OCI-LY1 (cell line): ENCODE measurements at regions not wholly inside any gene's neighbourhood (a gene's known extent, or its start where the extent isn't known, plus 50 kb on each side); places are given as distances from the start of the nearest gene placed in this dataset.

ENCODE experiments used
- H2AFZ ChIP-seq: fragments of 200-600 bp; sonication (generic), shearing (Covaris generic); 2 replicates; pipeline ENCODE4 v1.6.0; 2014; ENCODE audit warnings: antibody characterized with exemption, mild to moderate bottlenecking, low read length
- H3F3A ChIP-seq: fragments of 200-600 bp; sonication (generic), shearing (Covaris generic); 2 replicates; pipeline ENCODE4 v1.6.0; 2014; ENCODE audit warnings: mild to moderate bottlenecking, antibody characterized with exemption, low read length, moderate library complexity; ENCODE audit not compliant: insufficient read depth
- H3K27ac ChIP-seq: fragments of 200-600 bp; sonication (generic); 2 replicates; pipeline ENCODE4 v1.5.1; 2014; ENCODE audit warnings: low read length, mixed run types, mild to moderate bottlenecking, low read depth; ENCODE audit not compliant: poor library complexity, severe bottlenecking
- H3K27me3 ChIP-seq: fragments of 200-600 bp; sonication (generic); 2 replicates; pipeline ENCODE4 v1.6.0; 2014; ENCODE audit warnings: antibody characterized with exemption, mild to moderate bottlenecking, low read length, moderate library complexity; ENCODE audit not compliant: insufficient read depth
- H3K36me3 ChIP-seq: fragments of 200-600 bp; sonication (generic); 2 replicates; pipeline ENCODE4 v1.6.1; 2014; ENCODE audit warnings: mild to moderate bottlenecking, antibody characterized with exemption, low read length, moderate library complexity, mixed read lengths; ENCODE audit not compliant: insufficient read depth
- H3K4me1 ChIP-seq: fragments of 200-600 bp; sonication (generic); 2 replicates; pipeline ENCODE4 v1.5.1; 2014; ENCODE audit warnings: mild to moderate bottlenecking, low read length, moderate library complexity; ENCODE audit not compliant: insufficient read depth, severe bottlenecking
- H3K4me2 ChIP-seq: fragments of 200-600 bp; sonication (generic), shearing (Covaris generic); 2 replicates; pipeline ENCODE4 v1.6.1; 2014; ENCODE audit warnings: low read length
- H3K4me3 ChIP-seq: fragments of 200-600 bp; sonication (generic); 2 replicates; pipeline ENCODE4 v1.5.1; 2014; ENCODE audit warnings: low read length, low read depth, mild to moderate bottlenecking, mixed read lengths; ENCODE audit not compliant: poor library complexity, severe bottlenecking
- H3K79me2 ChIP-seq: fragments of 200-600 bp; shearing (Covaris generic); 2 replicates; pipeline ENCODE4 v1.6.1; 2016; ENCODE audit warnings: mixed run types, low read length, mixed read lengths; ENCODE audit not compliant: insufficient read depth
- H3K9ac ChIP-seq: fragments of 200-600 bp; sonication (generic), shearing (Covaris generic); 2 replicates; pipeline ENCODE4 v1.6.1; 2014; ENCODE audit warnings: mild to moderate bottlenecking, low read length, mixed read lengths
- H3K9me2 ChIP-seq: fragments of 200-600 bp; sonication (generic), shearing (Covaris generic); 2 replicates; pipeline ENCODE4 v1.6.1; 2014; ENCODE audit warnings: low read depth, mild to moderate bottlenecking, low read length, mixed read lengths
- H3K9me3 ChIP-seq: fragments of 200-600 bp; shearing (Covaris generic); 2 replicates; pipeline ENCODE4 v1.6.1; 2014; ENCODE audit warnings: low read length, mixed read lengths
- H4K20me1 ChIP-seq: fragments of 200-600 bp; sonication (generic), shearing (Covaris generic); 2 replicates; pipeline ENCODE4 v1.6.0; 2016; ENCODE audit warnings: mild to moderate bottlenecking, low read length; ENCODE audit not compliant: insufficient read depth
- CTCF ChIP-seq: fragments of 200-600 bp; sonication (generic), shearing (Covaris generic); IDR thresholded peaks from 2 replicates; pipeline ENCODE4 v1.5.1; 2017; ENCODE audit warnings: mild to moderate bottlenecking, antibody characterized with exemption, low read length, moderate library complexity, mixed read lengths
- EZH2 ChIP-seq: fragments of 200-600 bp; sonication (generic), shearing (Covaris generic); IDR thresholded peaks from 2 replicates; pipeline ENCODE4 v1.8.0; 2017; ENCODE audit warnings: borderline replicate concordance, mixed run types, mild to moderate bottlenecking, antibody characterized with exemption, low read length, moderate library complexity, mixed read lengths

- no peaks in the 10 kb centered on the region for H3K36me3 ChIP-seq
- H3K9me2 ChIP-seq, result no peaks in the 10 kb centered on the region
- H2AFZ ChIP-seq, result no peak overlapping the region
- H3K4me1 ChIP-seq, result no peaks in the 10 kb centered on the region
- no peak overlapping the region for H3K9ac ChIP-seq
- H3K79me2 ChIP-seq, result no peaks in the 10 kb centered on the region
- H3K27ac ChIP-seq, result no peak overlapping the region
- no peaks in the 10 kb centered on the region for H3K9me3 ChIP-seq
- H3F3A ChIP-seq, result no peaks in the 10 kb centered on the region
- no peak overlapping the region for H3K4me3 ChIP-seq
- no peaks in the 10 kb centered on the region; the same call in 1 of the 2 replicates for H3K27me3 ChIP-seq
- TF ChIP-seq CTCF (no peak), EZH2 (no peak)
- no peaks in the 10 kb centered on the region for H4K20me1 ChIP-seq
- H3K4me2 ChIP-seq, result no peak overlapping the region
These were observed 101.5 kb downstream of the VAPA start for GRCh38 chr18:10015288-10015701.

- no peak for TF ChIP-seq CTCF
- TF ChIP-seq EZH2, result no peak
- no peak overlapping the region for H2AFZ ChIP-seq
- H3K27me3 ChIP-seq, result no peaks in the 10 kb centered on the region; the same call in 1 of the 2 replicates
- H3K4me1 ChIP-seq, result no peaks in the 10 kb centered on the region
- no peak overlapping the region for H3K4me3 ChIP-seq
- H3K9ac ChIP-seq, result no peak overlapping the region
- no peak overlapping the region for H3K27ac ChIP-seq
- H3K4me2 ChIP-seq, result no peak overlapping the region
- no peaks in the 10 kb centered on the region for H4K20me1 ChIP-seq
- H3K36me3 ChIP-seq, result no peaks in the 10 kb centered on the region
- no peaks in the 10 kb centered on the region for H3F3A ChIP-seq
- no peaks in the 10 kb centered on the region for H3K9me3 ChIP-seq
- H3K9me2 ChIP-seq, result no peaks in the 10 kb centered on the region
- no peaks in the 10 kb centered on the region for H3K79me2 ChIP-seq
These were observed 102.4 kb downstream of the VAPA start for GRCh38 chr18:10015941-10016819.

- Histone ChIP-seq H3K9me2 (no peaks in the 10 kb centered on the region), H3K4me2 (no peak overlapping the region), H3F3A (no peaks in the 10 kb centered on the region), H3K79me2 (no peaks in the 10 kb centered on the region), H2AFZ (no peak overlapping the region), H3K27me3 (no peaks in the 10 kb centered on the region), H3K9ac (no peak overlapping the region), H3K9me3 (no peaks in the 10 kb centered on the region), H3K36me3 (no peaks in the 10 kb centered on the region), H3K4me3 (no peak overlapping the region), H3K4me1 (no peaks in the 10 kb centered on the region), H3K27ac (no peak overlapping the region), H4K20me1 (no peaks in the 10 kb centered on the region)
- TF ChIP-seq CTCF (no peak), EZH2 (no peak)
These were observed 103.2 kb downstream of the VAPA start for GRCh38 chr18:10017043-10017442.
